DOHH2 (cell line): ENCODE measurements at regions not wholly inside any gene's neighbourhood (a gene's known extent, or its start where the extent isn't known, plus 50 kb on each side); places are given as distances from the start of the nearest gene placed in this dataset.

Source experiments
- H3F3A ChIP-seq: fragments of 200-600 bp; sonication (generic), shearing (Covaris generic); 2 replicates; pipeline ENCODE4 v1.6.0; 2016; ENCODE audit warnings: antibody characterized with exemption, mild to moderate bottlenecking; ENCODE audit not compliant: control insufficient read depth, insufficient read depth
- H3K27ac ChIP-seq: fragments of 200-600 bp; sonication (generic); 2 replicates; pipeline ENCODE4 v1.5.1; 2014; ENCODE audit warnings: low read depth, mild to moderate bottlenecking, low read length, moderate library complexity
- H3K27me3 ChIP-seq: fragments of 200-600 bp; sonication (generic); 2 replicates; pipeline ENCODE4 v1.6.1; 2014; ENCODE audit warnings: mild to moderate bottlenecking, low read length, mixed read lengths; ENCODE audit not compliant: control insufficient read depth
- H3K36me3 ChIP-seq: fragments of 200-600 bp; sonication (generic); 2 replicates; pipeline ENCODE4 v1.6.1; 2014; ENCODE audit warnings: mild to moderate bottlenecking, low read length, moderate library complexity, mixed read lengths; ENCODE audit not compliant: control insufficient read depth
- H3K4me1 ChIP-seq: fragments of 200-600 bp; sonication (generic); 2 replicates; pipeline ENCODE4 v1.6.1; 2014; ENCODE audit warnings: mild to moderate bottlenecking, low read length, mixed read lengths; ENCODE audit not compliant: control insufficient read depth
- H3K4me2 ChIP-seq: fragments of 200-600 bp; sonication (generic); 2 replicates; pipeline ENCODE4 v1.6.0; 2014; ENCODE audit warnings: mild to moderate bottlenecking, low read length, moderate library complexity
- H3K4me3 ChIP-seq: fragments of 200-600 bp; sonication (generic); 2 replicates; pipeline ENCODE4 v1.5.1; 2014; ENCODE audit warnings: mild to moderate bottlenecking, low read length, mixed read lengths
- H3K79me2 ChIP-seq: fragments of 200-600 bp; sonication (generic); 2 replicates; pipeline ENCODE4 v1.6.1; 2014; ENCODE audit warnings: mild to moderate bottlenecking, low read length, mixed read lengths; ENCODE audit not compliant: control insufficient read depth
- H3K9me2 ChIP-seq: fragments of 200-600 bp; sonication (generic); replicated peaks from 2 replicates; pipeline ENCODE4 v1.6.1; 2014; ENCODE audit warnings: mild to moderate bottlenecking, low read length, mixed read lengths; ENCODE audit not compliant: control insufficient read depth
- H3K9me3 ChIP-seq: fragments of 200-600 bp; sonication (generic); 2 replicates; pipeline ENCODE4 v1.6.1; 2014; ENCODE audit warnings: antibody characterized with exemption, low read length, mixed read lengths; ENCODE audit not compliant: control insufficient read depth, insufficient read depth
- H4K20me1 ChIP-seq: fragments of 200-600 bp; sonication (generic); 2 replicates; pipeline ENCODE4 v1.6.0; 2014; ENCODE audit warnings: low read depth, mild to moderate bottlenecking, antibody characterized with exemption, low read length, moderate library complexity; ENCODE audit not compliant: control insufficient read depth, insufficient read depth
- EZH2phosphoT487 ChIP-seq: fragments of 200-600 bp; sonication (generic); IDR thresholded peaks from 2 replicates; pipeline ENCODE4 v1.6.1; 2017; ENCODE audit warnings: borderline replicate concordance, mild to moderate bottlenecking, antibody characterized with exemption, low read length, moderate library complexity, mixed read lengths
- TF ChIP-seq, protein P1 (sequence below): fragments of 200-600 bp; sonication (generic); IDR thresholded peaks from one replicate; pipeline ENCODE4 v1.5.1; 2014; ENCODE audit warnings: antibody characterized with exemption, mild to moderate bottlenecking, low read depth, low read length; ENCODE audit not compliant: poor library complexity, severe bottlenecking

DNA sequence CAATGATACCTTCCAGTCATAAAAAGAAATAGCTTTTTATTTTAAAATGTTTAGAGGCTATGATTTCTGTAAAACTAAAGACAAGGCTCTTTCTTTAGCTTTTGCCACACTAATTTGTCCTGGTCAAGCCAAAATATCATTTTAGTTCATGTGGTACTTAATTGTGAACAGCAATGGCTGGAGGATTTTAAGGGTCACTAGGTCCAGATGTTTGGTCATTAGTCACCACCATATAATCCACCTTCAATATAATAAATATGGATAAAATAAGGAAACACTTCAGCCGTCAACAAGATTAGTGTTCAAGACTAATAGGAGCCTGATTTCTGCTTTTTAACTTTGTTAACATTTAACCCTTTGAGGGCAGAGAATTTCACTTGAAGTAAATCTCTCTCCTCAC, 50.0 kb upstream of the HGF start:
- TF ChIP-seq, protein P1, sequence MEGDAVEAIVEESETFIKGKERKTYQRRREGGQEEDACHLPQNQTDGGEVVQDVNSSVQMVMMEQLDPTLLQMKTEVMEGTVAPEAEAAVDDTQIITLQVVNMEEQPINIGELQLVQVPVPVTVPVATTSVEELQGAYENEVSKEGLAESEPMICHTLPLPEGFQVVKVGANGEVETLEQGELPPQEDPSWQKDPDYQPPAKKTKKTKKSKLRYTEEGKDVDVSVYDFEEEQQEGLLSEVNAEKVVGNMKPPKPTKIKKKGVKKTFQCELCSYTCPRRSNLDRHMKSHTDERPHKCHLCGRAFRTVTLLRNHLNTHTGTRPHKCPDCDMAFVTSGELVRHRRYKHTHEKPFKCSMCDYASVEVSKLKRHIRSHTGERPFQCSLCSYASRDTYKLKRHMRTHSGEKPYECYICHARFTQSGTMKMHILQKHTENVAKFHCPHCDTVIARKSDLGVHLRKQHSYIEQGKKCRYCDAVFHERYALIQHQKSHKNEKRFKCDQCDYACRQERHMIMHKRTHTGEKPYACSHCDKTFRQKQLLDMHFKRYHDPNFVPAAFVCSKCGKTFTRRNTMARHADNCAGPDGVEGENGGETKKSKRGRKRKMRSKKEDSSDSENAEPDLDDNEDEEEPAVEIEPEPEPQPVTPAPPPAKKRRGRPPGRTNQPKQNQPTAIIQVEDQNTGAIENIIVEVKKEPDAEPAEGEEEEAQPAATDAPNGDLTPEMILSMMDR = no peak
- no peak for TF ChIP-seq EZH2phosphoT487
- Histone ChIP-seq H3K9me2 (no peaks in the 10 kb centered on the region; the same call in 1 of the 2 replicates), H3K4me3 (no peak overlapping the region), H3F3A (no peaks in the 10 kb centered on the region), H3K36me3 (no peaks in the 10 kb centered on the region), H3K4me2 (no peak overlapping the region), H4K20me1 (no peaks in the 10 kb centered on the region), H3K9me3 (no peaks in the 10 kb centered on the region), H3K79me2 (no peaks in the 10 kb centered on the region), H3K4me1 (no peaks in the 10 kb centered on the region), H3K27ac (no peak overlapping the region), H3K27me3 (no peaks in the 10 kb centered on the region)
